SH-SY5Y (cell line): ENCODE measurements at regions not wholly inside any gene's neighbourhood (a gene's known extent, or its start where the extent isn't known, plus 50 kb on each side); places are given as distances from the start of the nearest gene placed in this dataset.

ENCODE experiments used
- GATA2 ChIP-seq: IDR thresholded peaks from 2 replicates; pipeline ENCODE4 v1.6.1; 2011; ENCODE audit warnings: mild to moderate bottlenecking, low read depth, low read length
- GATA3 ChIP-seq: IDR thresholded peaks from 2 replicates; pipeline ENCODE4 v1.6.1; 2011; ENCODE audit warnings: low read depth, mild to moderate bottlenecking, low read length, moderate library complexity

DNA sequence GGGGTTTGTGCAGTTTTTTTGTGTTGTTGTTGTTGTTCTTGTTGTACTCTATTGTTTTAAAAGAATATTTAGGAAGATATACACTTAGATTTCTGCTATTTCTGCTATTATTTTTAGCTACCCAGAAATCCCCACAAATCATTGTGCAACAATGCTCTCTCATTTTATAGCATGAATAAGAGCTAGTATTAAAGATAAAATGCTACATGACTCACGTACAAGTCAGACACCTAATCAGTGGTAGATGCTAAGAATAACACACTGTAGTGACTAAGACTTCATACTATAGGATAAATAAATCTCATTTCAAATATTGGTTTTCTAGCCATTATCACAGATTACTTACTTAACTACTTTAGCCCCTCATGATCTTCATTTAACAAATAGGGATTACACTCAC, 920.5 kb downstream of the KCNMA1 start:
- TF ChIP-seq GATA2 (no peak), GATA3 (no peak)

DNA sequence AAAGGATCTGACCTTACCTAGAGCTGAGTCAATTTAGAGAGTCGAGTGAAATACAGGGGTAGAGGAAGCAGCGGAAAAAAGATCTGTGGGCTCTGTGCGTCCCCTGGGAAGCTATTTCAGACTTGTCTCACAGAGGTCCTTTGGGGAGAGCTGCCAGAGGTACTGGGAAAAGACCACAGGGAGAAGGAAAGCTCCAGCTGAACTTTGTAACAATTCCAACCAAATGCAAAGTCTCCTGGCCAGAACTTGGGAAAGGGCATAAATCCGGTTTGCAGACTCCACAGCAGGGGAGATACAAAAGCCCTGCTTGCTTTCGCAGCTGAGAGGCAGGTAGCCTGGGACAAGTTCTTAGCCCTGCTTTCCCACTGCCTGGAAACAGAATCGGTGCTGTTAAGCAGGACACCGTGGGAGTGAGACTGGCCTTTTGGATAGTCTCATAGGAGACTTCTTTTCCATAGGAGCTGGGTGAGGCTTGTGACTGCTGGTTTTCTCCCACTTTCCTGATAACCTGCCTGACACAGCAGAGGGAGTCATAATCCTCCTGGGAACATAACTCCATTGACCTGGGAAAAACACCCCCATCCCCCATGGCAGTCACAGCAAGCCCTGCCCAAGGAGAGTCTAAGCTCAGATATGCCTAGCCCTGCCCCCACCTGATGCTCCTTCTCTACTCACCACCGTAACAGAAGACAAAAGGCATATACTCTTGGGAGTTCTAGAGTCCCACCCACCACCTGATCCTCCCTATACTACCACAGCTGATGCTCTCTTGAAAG, 926.2 kb downstream of the KCNMA1 start:
- no peak for TF ChIP-seq GATA2
- TF ChIP-seq GATA3 = no peak

GRCh38 chr10:76700241-76700640, 937.4 kb downstream of the KCNMA1 start:
- TF ChIP-seq GATA2 = no peak
- TF ChIP-seq GATA3 = no peak

- TF ChIP-seq GATA2 = no peak
These were observed 939.7 kb downstream of the KCNMA1 start for GRCh38 chr10:76697923-76698322.

- TF ChIP-seq GATA2 = no peak
- TF ChIP-seq GATA3 = no peak
These were observed 942.5 kb downstream of the KCNMA1 start for GRCh38 chr10:76695069-76695468.

DNA sequence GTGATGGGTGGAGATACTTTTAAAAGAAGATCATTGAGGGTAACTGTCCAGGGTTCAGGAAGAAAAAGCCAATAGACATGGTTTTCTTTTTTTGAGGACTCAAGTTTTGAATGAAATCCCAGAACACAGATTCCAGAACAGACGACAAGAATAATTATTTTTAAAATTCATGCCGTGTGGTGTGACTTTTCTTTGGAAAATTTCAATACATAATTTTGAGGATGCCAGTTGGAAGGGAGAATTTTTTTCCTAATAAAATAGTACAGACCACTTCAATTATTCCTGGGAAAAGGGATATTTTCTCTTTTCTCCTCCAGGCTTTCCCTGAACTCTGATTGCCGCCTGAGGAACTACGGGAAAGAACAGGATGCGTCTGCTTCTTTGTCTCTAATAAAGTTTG, 951.4 kb downstream of the KCNMA1 start:
- no peak for TF ChIP-seq GATA2

- no peak for TF ChIP-seq GATA2
- no peak for TF ChIP-seq GATA3
These were observed 952.6 kb downstream of the KCNMA1 start for GRCh38 chr10:76684968-76685367.

DNA sequence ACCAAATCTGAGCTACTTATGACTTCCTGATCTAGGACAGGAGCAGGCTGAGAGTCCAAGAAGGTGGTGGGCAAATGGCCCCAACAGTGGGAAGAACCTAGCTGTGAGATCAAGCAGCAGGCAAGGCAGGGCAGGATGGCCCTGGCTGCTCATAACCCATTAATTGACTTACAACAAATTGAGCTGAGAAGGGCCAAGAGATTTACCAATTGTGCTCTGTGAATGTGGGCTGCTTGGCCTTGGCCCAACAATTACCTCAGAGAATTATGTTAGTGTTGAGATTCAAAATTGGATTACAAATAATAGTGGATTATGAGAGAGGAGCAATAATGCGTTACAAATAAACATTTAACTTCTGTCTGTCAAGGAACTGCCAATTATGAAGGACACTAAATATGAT, 956.5 kb downstream of the KCNMA1 start:
- TF ChIP-seq GATA3 = no peak
- no peak for TF ChIP-seq GATA2

DNA sequence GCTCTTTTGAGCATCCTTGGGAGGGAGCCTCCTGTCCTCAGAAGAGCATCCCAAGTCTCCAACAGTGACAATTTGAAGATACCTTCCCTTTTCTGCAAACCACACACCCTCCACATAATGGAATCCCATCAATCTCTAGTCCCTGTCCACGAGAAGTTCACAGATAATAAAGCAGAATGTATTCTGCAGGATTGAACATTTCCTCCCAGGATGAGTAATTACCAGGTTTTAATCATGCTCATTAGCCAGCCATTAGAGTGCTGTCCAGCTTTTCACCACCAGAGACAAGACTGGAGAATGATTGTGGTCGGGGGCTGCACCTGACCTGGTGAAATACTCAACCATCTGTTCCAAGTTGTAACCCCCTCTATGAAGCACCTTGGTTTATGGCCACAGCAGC, 958.6 kb downstream of the KCNMA1 start:
- TF ChIP-seq GATA2 (no peak), GATA3 (no peak)

- no peak for TF ChIP-seq GATA2
- no peak for TF ChIP-seq GATA3
These were observed 961.5 kb downstream of the KCNMA1 start for GRCh38 chr10:76675951-76676587.

GRCh38 chr10:76675561-76675950, 962.1 kb downstream of the KCNMA1 start:
- TF ChIP-seq GATA2 (no peak), GATA3 (no peak)

DNA sequence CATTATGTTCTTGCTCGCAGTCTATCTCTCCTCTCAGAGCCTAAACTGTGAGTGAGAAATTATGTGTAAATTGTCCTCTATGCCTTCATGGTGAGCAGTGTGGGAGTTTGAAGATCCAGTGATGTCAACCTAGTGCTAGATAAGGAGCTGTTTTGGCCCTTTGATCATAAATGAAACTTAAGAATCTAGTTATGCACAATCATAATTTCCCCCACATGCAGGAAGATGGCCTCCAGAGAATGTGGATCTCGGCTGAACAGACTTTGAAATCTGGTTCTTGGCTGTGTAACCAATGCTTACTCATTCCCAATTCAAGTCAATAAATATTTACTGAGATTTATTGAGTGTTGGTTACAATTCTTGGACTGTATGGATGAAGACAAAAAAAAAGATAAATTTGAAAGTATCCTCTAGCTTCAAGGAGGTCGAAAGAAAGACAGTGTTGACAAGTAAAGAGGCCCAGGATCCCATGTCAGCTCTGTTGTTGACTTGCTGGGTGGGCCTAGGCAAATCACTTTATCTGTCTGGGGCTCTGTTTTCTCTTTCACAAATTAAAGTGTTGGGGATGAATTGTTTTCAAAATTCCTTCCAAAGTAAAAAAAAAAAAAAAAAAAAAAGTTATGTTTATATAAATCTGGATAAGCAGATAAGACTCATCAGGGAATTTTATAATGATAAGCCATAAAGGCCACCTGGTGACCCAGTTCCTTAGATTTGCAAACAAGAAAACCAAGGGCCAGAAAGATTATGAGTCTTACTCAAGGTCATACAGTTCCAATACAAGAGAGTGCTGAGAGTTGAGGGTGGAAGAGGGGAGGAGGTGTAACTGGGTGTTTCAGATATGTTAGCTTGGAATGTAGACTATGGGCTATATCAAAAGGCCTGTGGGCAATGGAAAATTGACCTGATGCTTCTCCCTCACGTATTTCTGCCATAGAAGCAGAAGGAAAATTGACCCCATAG, 969.9 kb downstream of the KCNMA1 start:
- TF ChIP-seq GATA2 = no peak
- TF ChIP-seq GATA3 = no peak

- TF ChIP-seq GATA3 = no peak
- TF ChIP-seq GATA2 = no peak
These were observed 970.7 kb downstream of the KCNMA1 start for GRCh38 chr10:76666891-76667290.

GRCh38 chr10:76665029-76665428, 972.6 kb downstream of the KCNMA1 start:
- no peak for TF ChIP-seq GATA2

- TF ChIP-seq GATA3 (no peak), GATA2 (no peak)
These were observed 980.1 kb downstream of the KCNMA1 start for GRCh38 chr10:76657337-76658012.
